Transverse colon (tissue), 4 donors: ENCODE measurements at regions not wholly inside any gene's neighbourhood (a gene's known extent, or its start where the extent isn't known, plus 50 kb on each side); places are given as distances from the start of the nearest gene placed in this dataset.

Source experiments
- DNase-seq: peaks from one replicate; pipeline ENCODE4 v3.0.0-alpha.2; 2019
- H3K27ac ChIP-seq, 4 donors: fragments of 200-600 bp; sonication (generic); 2 replicates each; pipeline ENCODE4 v1.5.1; 2016 to 2018; ENCODE audit warnings: inconsistent platforms in 4 of 4
- H3K27me3 ChIP-seq: fragments of 200-600 bp; sonication (generic); 2 replicates; pipeline ENCODE4 v1.5.1; 2017; ENCODE audit warnings: inconsistent platforms
- H3K36me3 ChIP-seq, 4 donors: fragments of 200-600 bp; sonication (generic); 2 replicates each; pipeline ENCODE4 v1.5.1; 2017 to 2019; ENCODE audit warnings: inconsistent platforms in 4 of 4
- H3K4me1 ChIP-seq, 4 donors: fragments of 200-600 bp; sonication (generic); 2 replicates each; pipeline ENCODE4 v1.5.1; 2017 to 2020; ENCODE audit warnings: inconsistent platforms in 4 of 4
- H3K4me3 ChIP-seq, 4 donors: fragments of 200-600 bp; sonication (generic); 1 replicate in 1 of 4; 2 replicates in 3 of 4; pipeline versions ENCODE4 v1.5.1 to v1.6.1; 2017 to 2019; ENCODE audit warnings: inconsistent platforms in 4 of 4
- H3K9me3 ChIP-seq, 2 donors: fragments of 200-600 bp; sonication (generic); 2 replicates each; pipeline ENCODE4 v1.5.1; 2017 to 2019; ENCODE audit warnings: inconsistent platforms in 2 of 2
- EP300 ChIP-seq: sonication (generic); formaldehyde crosslinking; IDR thresholded peaks from one replicate; pipeline ENCODE4 v1.6.1; 2017; ENCODE audit warnings: antibody characterized with exemption, low read depth
- POLR2A ChIP-seq: fragments of 450-650 bp; IDR thresholded peaks from one replicate; pipeline ENCODE4 v1.6.1; 2016; ENCODE audit warnings: antibody characterized with exemption, mild to moderate bottlenecking, moderate library complexity
- POLR2AphosphoS5 ChIP-seq, 3 donors: sonication (generic); formaldehyde crosslinking; IDR thresholded peaks; one replicate each; pipeline ENCODE4 v1.6.1; 2016; ENCODE audit warnings: antibody characterized with exemption in 3 of 3
- WGBS, 2 donors: methylation state at CpG; one replicate each; pipeline ENCODE4 v1.1.5; 2018; ENCODE audit warnings: low coverage in 1 of 2; 5-methylcytosine and 5-hydroxymethylcytosine counted together
- in situ Hi-C, 4 donors: fragments of 200-750 bp; cut with MboI; loops; one replicate each; pipeline versions ENCODE4 v1.15.0 to v1.15.1; 2017; ENCODE audit warnings: low sequenced_read_pairs in 3 of 4, low pct_ligation_motif_present in 1 of 4, low pct_unique_long_range_greater_than_20kb in 1 of 4
- intact Hi-C: fragments of 100-400 bp; cut with DNase I; formaldehyde crosslinking; loops from one replicate; pipeline ENCODE4 v1.15.1; 2023; ENCODE audit warnings: low total_unique reads
- TF ChIP-seq, protein P1 (sequence below), 5 experiments: fragments of 200-600 bp in 3 of 5; fragments of 450-650 bp in 2 of 5; sonication (generic) in 3 of 5; IDR thresholded peaks; 1 replicate in 2 of 5; 2 replicates in 3 of 5; pipeline ENCODE4 v1.5.1; 2016 to 2017; ENCODE audit warnings: antibody characterized with exemption in 5 of 5, inconsistent platforms in 3 of 5, mild to moderate bottlenecking in 2 of 5, moderate library complexity in 1 of 5

DNA sequence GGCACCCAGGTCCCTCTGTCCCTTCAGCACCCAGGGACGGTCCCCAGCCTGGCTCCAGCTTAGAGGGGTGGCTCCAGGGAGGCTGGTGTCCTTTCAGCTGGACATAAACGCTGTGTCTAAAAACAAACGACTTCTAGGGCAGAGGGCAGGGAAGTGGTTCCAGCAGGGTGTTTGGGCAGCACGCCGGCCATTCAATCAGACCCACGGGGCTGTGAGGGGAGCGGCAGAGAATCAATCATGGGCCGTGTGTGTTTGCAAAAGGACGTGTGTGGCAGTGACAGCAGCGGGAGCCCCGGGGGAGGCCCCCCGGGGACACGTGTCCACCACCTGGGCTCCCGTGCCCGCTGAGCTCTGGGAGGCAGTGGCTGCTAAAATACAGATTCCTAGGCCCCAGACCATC is 127.7 kb downstream of the MN1 start:
- WGBS, 2 donors, result 32% methylated on average over 15 of the region's 15 CpGs; no CpG with 5 or more reads in 1 of the 2 donors
- Histone ChIP-seq H3K4me1 (peaks cover 0 to 6% (median 3%) of the 10 kb centered on the region in 4 donors), H3K4me3 (no peak overlapping the region), H3K9me3 (no peaks in the 10 kb centered on the region), H3K36me3 (no peaks in the 10 kb centered on the region), H3K27ac (no peak overlapping the region), H3K27me3 (no peaks in the 10 kb centered on the region)
- no peak for DNase-seq
- intact Hi-C loops, result no loop called here
- in situ Hi-C loops, result no loop called here
- TF ChIP-seq POLR2A, result no peak
- no peak for TF ChIP-seq POLR2AphosphoS5 (IDR thresholded peaks at IDR 0.05)
- TF ChIP-seq EP300, result no peak
- TF ChIP-seq, protein P1, sequence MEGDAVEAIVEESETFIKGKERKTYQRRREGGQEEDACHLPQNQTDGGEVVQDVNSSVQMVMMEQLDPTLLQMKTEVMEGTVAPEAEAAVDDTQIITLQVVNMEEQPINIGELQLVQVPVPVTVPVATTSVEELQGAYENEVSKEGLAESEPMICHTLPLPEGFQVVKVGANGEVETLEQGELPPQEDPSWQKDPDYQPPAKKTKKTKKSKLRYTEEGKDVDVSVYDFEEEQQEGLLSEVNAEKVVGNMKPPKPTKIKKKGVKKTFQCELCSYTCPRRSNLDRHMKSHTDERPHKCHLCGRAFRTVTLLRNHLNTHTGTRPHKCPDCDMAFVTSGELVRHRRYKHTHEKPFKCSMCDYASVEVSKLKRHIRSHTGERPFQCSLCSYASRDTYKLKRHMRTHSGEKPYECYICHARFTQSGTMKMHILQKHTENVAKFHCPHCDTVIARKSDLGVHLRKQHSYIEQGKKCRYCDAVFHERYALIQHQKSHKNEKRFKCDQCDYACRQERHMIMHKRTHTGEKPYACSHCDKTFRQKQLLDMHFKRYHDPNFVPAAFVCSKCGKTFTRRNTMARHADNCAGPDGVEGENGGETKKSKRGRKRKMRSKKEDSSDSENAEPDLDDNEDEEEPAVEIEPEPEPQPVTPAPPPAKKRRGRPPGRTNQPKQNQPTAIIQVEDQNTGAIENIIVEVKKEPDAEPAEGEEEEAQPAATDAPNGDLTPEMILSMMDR (IDR thresholded peaks at IDR 0.05), result no peak

DNA sequence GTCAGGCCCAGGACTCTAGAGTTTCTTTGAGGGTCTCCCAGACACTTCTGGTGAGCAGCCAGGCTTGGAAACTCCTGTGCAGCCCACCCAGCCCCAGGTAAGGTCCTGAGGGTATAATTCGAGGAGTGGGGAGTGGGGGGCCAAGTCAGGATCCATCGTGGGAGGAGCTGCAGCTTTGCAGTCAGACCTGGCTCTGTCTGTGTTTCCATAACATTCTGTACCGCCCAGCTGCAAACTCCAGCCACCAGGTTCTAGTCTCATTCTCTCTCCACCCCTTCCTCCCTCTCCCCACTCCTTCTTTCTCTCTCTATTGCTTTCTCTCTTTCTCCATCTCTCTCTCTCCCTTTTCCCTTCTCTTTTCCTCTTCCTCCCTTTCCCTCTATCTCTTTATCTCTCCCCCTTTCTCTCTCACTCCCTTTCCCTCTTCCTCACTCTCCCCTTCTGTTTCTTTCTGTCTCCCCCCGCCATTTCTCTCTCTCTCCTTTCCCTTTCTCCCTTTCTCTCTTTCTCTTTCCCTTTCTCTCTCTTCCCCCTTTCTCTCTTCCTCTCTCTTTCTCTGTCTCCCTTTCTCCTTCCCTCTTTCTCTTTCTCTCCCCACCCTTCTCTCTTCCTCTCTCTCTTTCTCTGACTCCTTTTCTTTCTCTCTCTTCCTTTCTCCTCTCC is 127.2 kb downstream of the MN1 start:
- whole genome bisulfite sequencing, 2 donors, result 35% methylated on average over 4 of the region's 4 CpGs; no CpG with 5 or more reads in 1 of the 2 donors
- TF ChIP-seq POLR2AphosphoS5 (IDR thresholded peaks at IDR 0.05), result no peak
- no peak for TF ChIP-seq EP300
- TF ChIP-seq POLR2A, result no peak
- TF ChIP-seq, protein P1 (IDR thresholded peaks at IDR 0.05), result no peak
- in situ Hi-C loops, result no loop called here
- Histone ChIP-seq H3K9me3 (no peaks in the 10 kb centered on the region), H3K36me3 (no peaks in the 10 kb centered on the region), H3K27ac (no peak overlapping the region), H3K4me1 (peaks cover 0 to 6% (median 3%) of the 10 kb centered on the region in 4 donors), H3K27me3 (no peaks in the 10 kb centered on the region), H3K4me3 (no peak overlapping the region)
- intact Hi-C loops, result no loop called here
- DNase-seq, result no peak

GRCh38 chr22:27676545-27677213 is 124.9 kb downstream of the MN1 start:
- H3K27ac ChIP-seq, result no peak overlapping the region
- DNase-seq, result no peak
- in situ Hi-C loops, result no loop called here
- no peak for TF ChIP-seq POLR2A
- TF ChIP-seq EP300, result no peak
- TF ChIP-seq POLR2AphosphoS5 (IDR thresholded peaks at IDR 0.05), result no peak
- TF ChIP-seq, protein P1 (IDR thresholded peaks at IDR 0.05), result no peak
- 75 to 86% methylated on average over 1 to 4 of the region's 4 CpGs for WGBS, 2 donors
- H3K4me3 ChIP-seq, result no peak overlapping the region
- H3K9me3 ChIP-seq, result no peaks in the 10 kb centered on the region
- intact Hi-C loops, result no loop called here
- H3K36me3 ChIP-seq, result no peaks in the 10 kb centered on the region
- H3K27me3 ChIP-seq, result no peaks in the 10 kb centered on the region
- no peaks in the 10 kb centered on the region for H3K4me1 ChIP-seq

DNA sequence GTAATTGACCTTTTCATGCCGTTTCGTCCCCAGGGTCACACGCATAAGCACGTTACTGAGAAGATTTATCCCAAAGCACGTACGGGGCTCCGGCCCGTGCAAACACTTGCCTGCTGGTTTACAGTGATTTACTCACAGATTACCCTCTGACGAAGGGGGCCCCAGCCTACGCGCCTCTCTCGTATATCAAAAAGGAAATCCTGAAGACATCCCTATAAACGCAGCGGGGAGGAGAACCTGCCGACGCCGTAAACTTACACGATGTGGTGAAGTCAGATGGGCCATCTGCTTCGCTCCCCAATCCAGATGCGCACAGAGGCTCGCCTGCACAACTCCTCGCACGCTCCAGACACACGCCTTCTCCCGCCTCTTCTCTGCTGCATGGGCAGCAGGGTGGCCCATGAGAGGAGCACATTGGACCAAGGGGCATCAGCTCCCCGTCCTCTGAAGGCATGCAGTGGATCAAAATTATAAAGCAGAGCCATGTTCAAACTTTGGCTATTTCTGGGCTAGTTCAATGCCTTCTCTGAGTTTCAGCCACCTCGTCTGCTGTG is 123.6 kb downstream of the MN1 start:
- no peak overlapping the region for H3K27ac ChIP-seq
- TF ChIP-seq EP300 (no peak), POLR2AphosphoS5 (IDR thresholded peaks at IDR 0.05) (no peak), POLR2A (no peak)
- TF ChIP-seq, protein P1 (IDR thresholded peaks at IDR 0.05), result no peak
- DNase-seq, result no peak
- H3K4me1 ChIP-seq, result no peaks in the 10 kb centered on the region
- no peaks in the 10 kb centered on the region for H3K27me3 ChIP-seq
- H3K36me3 ChIP-seq, result no peaks in the 10 kb centered on the region
- intact Hi-C loops (no loop called here), in situ Hi-C loops (no loop called here)
- H3K4me3 ChIP-seq, result no peak overlapping the region
- WGBS, 2 donors, result 73 to 88% methylated on average over 8 to 27 of the region's 27 CpGs
- no peaks in the 10 kb centered on the region for H3K9me3 ChIP-seq
